ENCODE measurements at regions not wholly inside any gene's neighbourhood (a gene's known extent, or its start where the extent isn't known, plus 50 kb on each side); places are given as distances from the start of the nearest gene placed in this dataset.

DNA sequence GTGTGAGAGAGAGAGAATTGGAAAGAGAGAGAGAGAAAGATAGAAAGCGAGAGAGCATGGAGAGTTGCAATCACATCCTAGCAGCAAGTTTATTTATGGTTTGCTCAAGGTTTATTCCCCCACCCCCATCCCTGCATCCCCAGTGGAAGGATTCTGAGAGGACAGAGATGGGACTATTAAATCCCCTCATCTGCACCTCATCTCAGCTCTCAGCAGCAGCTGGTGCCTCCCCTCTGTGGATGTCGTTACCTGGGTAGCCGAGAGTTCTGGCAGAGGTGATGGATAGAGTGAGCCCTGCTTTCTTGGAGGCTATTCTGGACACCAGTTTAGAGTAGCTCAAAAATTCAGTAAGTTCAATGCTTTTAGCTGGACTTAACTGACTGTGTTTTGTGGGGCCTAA, 132.0 kb upstream of the RAI2 start:
- Histone ChIP-seq H3K9ac (replicated peaks; ENCODE audit: extremely low read depth, insufficient read depth, low read length) (no peak overlapping the region), H3K79me2 (ENCODE audit: control insufficient read depth, insufficient read depth, low read length) (no peaks in the 10 kb centered on the region), H3K27me3 (ENCODE audit: control insufficient read depth in 2 of 2, insufficient read depth in 2 of 2, low read length in 2 of 2) (no peaks in the 10 kb centered on the region), H4K20me1 (replicated peaks; ENCODE audit: control insufficient read depth, extremely low read depth, insufficient read depth, low read length) (no peaks in the 10 kb centered on the region), H2AFZ (ENCODE audit: low read depth, low read length) (no peak overlapping the region), H3K4me1 (ENCODE audit: control insufficient read depth, extremely low read depth, insufficient read depth, low read length) (no peaks in the 10 kb centered on the region), H3K9me3 (replicated peaks; ENCODE audit: control insufficient read depth, insufficient read depth, low read length) (no peaks in the 10 kb centered on the region), H3K4me3 (replicated peaks in 1 of 3; ENCODE audit: insufficient read depth in 1 of 3, low read depth in 1 of 3, low read length in 3 of 3) (no peak overlapping the region), H3K4me2 (ENCODE audit: insufficient read depth, low read length) (no peak overlapping the region), H3K9me1 (replicated peaks; ENCODE audit: control insufficient read depth, extremely low read depth, insufficient read depth, low read length) (no peaks in the 10 kb centered on the region), H3K27ac (ENCODE audit: insufficient read depth, low read depth, low read length) (no peak overlapping the region), H3K36me3 (ENCODE audit: control insufficient read depth in 2 of 2, extremely low read depth in 1 of 2, insufficient read depth in 2 of 2, low read length in 2 of 2) (no peaks in the 10 kb centered on the region)
- FAIRE-seq (no peak), DNase-seq (ENCODE audit: low read depth, low spot score) (no peak)
- ChIA-PET CTCF (no interaction called here), POLR2A (no interaction called here)
- intact Hi-C loops (cut with micrococcal nuclease) (no loop called here), dilution Hi-C loops (cut with MboI; ENCODE audit: extremely low pct_ligation_motif_present, low sequenced_read_pairs) (no loop called here)
- no TSS peak for BruUV-seq (replicated peaks)
- TF ChIP-seq GATA2 (IDR thresholded peaks at IDR 0.05; ENCODE audit: insufficient read depth, insufficient read length, low read depth, low read length) (no peak), FOS (IDR thresholded peaks at IDR 0.05; ENCODE audit: borderline replicate concordance, insufficient read depth, low read length) (no peak), CTCF (IDR thresholded peaks at IDR 0.05; ENCODE audit: extremely low read depth in 1 of 2, insufficient read depth in 1 of 2, low read depth in 1 of 2, low read length in 2 of 2) (no peak), MYC (IDR thresholded peaks at IDR 0.05; ENCODE audit: low read depth, low read length) (no peak), POLR2AphosphoS5 (IDR thresholded peaks at IDR 0.05; ENCODE audit: insufficient read depth, low read depth, low read length) (no peak), POLR2A (IDR thresholded peaks at IDR 0.05; ENCODE audit: low read depth, low read length) (no peak), EZH2 (IDR thresholded peaks at IDR 0.05; ENCODE audit: borderline replicate concordance, low read depth, low read length, severe bottlenecking) (no peak), JUN (IDR thresholded peaks at IDR 0.05; ENCODE audit: borderline replicate concordance, insufficient read depth, insufficient read length, low read depth) (no peak)
- TF ChIP-seq, protein P1, sequence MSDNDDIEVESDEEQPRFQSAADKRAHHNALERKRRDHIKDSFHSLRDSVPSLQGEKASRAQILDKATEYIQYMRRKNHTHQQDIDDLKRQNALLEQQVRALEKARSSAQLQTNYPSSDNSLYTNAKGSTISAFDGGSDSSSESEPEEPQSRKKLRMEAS (IDR thresholded peaks at IDR 0.05; ENCODE audit: insufficient read depth, insufficient read length), result no peak

All from endothelial cell of umbilical vein (primary cell).